GM13976 (cell line): ENCODE measurements at regions not wholly inside any gene's neighbourhood (a gene's known extent, or its start where the extent isn't known, plus 50 kb on each side); places are given as distances from the start of the nearest gene placed in this dataset.

ENCODE experiments used
- DNase-seq: peaks from one replicate; pipeline ENCODE4 v3.0.0; 2012; ENCODE audit warnings: low spot score
- in situ Hi-C: fragments of 300-500 bp; cut with MboI; formaldehyde crosslinking; loops from one replicate; pipeline ENCODE4 v1.12.0; 2022; ENCODE audit warnings: low sequenced_read_pairs, mixed read lengths, inconsistent platforms; ENCODE audit not compliant: unreplicated experiment
- TF ChIP-seq, protein P1 (sequence below): IDR thresholded peaks from 2 replicates; pipeline ENCODE4 v1.5.1; 2012; ENCODE audit warnings: borderline replicate concordance, mild to moderate bottlenecking; ENCODE audit not compliant: insufficient read depth; ENCODE audit errors: extremely low read depth, missing control alignments, control extremely low read depth

DNA sequence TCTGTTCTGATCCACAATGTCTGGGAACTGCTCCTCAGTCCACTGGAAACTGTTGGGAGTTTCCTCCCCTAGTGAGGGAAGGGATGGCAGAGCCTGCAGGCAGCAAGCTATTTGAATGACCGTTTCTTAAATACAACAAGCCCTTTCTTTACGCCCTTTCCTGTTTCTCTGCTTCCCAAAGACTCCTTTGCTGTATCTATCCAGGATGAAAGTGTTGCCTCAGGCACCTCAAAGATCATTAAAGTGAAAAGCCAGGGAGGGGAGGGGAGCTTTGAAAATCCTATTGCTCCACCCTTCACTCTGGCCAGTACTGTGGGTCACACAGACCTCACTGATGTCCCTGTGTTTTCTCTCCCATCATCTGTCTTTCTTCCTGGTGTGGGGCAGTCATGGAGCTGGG is 213.1 kb downstream of the RNF144B start:
- no peak for DNase-seq
- TF ChIP-seq, protein P1, sequence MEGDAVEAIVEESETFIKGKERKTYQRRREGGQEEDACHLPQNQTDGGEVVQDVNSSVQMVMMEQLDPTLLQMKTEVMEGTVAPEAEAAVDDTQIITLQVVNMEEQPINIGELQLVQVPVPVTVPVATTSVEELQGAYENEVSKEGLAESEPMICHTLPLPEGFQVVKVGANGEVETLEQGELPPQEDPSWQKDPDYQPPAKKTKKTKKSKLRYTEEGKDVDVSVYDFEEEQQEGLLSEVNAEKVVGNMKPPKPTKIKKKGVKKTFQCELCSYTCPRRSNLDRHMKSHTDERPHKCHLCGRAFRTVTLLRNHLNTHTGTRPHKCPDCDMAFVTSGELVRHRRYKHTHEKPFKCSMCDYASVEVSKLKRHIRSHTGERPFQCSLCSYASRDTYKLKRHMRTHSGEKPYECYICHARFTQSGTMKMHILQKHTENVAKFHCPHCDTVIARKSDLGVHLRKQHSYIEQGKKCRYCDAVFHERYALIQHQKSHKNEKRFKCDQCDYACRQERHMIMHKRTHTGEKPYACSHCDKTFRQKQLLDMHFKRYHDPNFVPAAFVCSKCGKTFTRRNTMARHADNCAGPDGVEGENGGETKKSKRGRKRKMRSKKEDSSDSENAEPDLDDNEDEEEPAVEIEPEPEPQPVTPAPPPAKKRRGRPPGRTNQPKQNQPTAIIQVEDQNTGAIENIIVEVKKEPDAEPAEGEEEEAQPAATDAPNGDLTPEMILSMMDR, result no peak
- in situ Hi-C loops, result no loop called here

DNA sequence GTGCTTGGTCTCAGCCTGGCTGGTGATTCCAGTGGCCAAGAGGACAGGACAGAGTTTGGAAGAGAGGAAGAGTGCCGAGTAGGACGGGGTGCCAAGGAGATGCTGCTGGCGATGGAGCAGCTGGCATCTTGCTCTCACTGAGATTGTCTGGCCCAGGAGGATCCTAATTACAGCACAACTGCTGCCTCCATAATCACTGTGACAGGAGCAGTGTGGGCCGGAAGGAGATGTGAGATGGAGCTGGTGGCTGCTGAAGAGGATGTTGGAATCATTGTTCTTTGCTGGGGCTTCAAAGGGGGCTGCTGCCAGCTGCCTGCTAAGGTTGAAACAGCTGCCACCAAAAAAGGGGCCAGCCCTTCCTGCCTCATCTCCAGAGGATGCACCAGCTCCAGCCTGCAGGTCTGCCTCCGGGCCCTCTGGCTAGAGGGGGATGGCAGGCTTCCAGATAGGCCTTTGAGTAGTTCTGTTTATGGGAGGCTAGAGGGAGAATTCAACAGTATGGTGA is 214.4 kb downstream of the RNF144B start:
- TF ChIP-seq, protein P1, result no peak
- no peak for DNase-seq
- in situ Hi-C loops, result no loop called here

DNA sequence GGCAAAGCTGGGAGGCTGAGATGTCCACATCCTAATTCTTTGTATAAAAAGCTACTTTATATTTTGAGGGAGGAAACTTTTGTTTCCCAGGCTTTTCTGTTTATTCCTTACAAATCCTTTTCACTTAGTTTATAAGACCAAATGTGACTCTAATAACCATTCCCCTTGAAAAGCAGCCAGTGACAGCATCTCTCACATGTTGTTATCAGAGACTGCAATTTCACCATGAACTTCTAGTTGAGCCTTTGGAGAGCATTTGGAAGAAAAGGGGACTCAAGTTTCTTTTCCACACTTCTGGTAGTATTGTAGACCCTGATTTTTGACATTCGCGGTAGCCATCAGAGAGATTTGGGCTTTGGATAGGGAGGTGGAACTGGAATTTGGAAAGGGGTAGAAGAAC is 215.8 kb downstream of the RNF144B start:
- TF ChIP-seq, protein P1, result no peak
- no peak for DNase-seq
- in situ Hi-C loops, result no loop called here

DNA sequence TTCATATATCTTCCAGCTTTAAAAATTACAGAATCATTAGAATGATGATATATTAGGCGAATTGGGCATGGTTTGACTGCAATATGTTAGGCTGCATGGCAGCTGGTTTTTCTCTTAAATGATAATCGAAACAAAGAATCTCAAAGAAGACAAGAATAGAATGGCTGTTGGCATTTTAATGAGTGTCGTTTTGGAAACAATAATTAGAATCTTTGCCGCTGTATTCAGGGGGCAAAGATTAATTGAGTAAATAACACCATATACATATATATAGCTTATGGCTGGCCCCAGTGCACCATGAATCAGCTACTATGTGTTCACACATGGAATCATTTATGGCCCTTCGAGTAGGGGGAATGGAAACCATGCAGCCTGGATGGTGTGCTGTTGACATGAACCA is 216.2 kb downstream of the RNF144B start:
- in situ Hi-C loops, result no loop called here
- no peak for DNase-seq
- TF ChIP-seq, protein P1, result no peak

DNA sequence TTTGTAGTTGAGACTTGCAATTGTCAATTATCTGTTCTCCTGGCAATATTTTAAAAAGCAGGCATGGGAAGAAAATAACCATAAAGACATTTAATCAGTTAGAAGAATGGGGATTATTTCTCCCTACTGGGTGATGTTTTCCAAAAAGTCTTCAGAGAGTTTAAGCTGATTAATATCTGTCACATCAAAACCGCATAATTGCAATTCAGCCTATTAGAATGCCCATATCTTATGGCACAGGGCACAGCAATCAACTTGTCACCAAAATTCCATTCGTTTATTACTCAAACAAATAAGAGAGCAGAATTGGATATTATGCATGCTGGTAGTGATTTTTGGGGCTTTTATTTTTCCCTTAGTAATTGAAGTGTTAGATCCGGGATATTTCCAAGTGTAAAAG is 218.7 kb downstream of the RNF144B start:
- DNase-seq, result no peak
- in situ Hi-C loops, result no loop called here
- TF ChIP-seq, protein P1, result no peak

DNA sequence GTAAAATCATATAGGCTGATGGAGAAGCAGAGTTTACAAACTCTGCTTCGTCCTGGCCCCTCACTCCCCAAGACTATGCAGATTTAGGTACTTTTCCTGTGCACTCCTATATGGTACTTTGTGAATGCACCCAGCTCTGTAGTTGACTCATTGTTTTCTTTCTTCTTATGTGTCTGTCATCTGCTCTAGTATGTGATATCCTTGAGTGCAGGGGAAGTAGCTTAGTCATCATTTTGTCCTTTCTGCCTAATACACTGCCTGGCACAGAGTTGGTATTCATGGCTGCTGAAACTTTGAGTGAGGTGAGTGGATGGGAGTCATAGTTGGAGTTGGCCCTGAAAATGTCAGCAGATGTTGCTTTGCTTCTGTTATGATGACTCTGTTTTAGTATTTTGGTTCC is 222.6 kb downstream of the RNF144B start:
- in situ Hi-C loops, result no loop called here
- TF ChIP-seq, protein P1, result no peak
- no peak for DNase-seq
